HG02884 (cell line): ENCODE measurements at regions not wholly inside any gene's neighbourhood (a gene's known extent, or its start where the extent isn't known, plus 50 kb on each side); places are given as distances from the start of the nearest gene placed in this dataset.

ENCODE experiments used
- ATAC-seq: cut with Tn5 transposase; IDR thresholded peaks from one replicate; pipeline ENCODE4 v1.9.1; 2021; ENCODE audit warnings: mild to moderate bottlenecking, moderate library complexity; ENCODE audit not compliant: unreplicated experiment

DNA sequence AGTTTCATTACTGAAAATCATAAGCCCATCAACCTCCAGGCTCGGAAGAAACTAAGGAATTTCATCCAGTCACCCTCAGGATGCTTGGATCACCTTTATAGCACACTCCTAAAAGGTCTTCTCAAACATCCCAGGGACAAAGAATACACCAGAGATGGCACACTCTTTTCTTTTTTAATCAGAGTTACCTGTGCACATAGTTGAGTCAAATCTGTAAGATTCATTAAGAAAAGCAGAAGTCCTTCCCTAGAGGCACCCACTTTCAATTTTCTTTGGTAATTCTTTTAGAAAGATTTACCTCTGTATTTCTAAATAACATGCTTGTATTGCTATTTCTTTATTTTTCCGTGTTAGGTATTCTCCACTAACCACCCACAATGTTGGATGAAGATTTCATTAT, 50.6 kb upstream of the IL6 start:
- peak; percentile 54 for ATAC-seq

GRCh38 chr7:22675917-22676343, 51.1 kb upstream of the IL6 start:
- no peak for ATAC-seq

GRCh38 chr7:22675421-22675820, 51.6 kb upstream of the IL6 start:
- ATAC-seq = no peak

DNA sequence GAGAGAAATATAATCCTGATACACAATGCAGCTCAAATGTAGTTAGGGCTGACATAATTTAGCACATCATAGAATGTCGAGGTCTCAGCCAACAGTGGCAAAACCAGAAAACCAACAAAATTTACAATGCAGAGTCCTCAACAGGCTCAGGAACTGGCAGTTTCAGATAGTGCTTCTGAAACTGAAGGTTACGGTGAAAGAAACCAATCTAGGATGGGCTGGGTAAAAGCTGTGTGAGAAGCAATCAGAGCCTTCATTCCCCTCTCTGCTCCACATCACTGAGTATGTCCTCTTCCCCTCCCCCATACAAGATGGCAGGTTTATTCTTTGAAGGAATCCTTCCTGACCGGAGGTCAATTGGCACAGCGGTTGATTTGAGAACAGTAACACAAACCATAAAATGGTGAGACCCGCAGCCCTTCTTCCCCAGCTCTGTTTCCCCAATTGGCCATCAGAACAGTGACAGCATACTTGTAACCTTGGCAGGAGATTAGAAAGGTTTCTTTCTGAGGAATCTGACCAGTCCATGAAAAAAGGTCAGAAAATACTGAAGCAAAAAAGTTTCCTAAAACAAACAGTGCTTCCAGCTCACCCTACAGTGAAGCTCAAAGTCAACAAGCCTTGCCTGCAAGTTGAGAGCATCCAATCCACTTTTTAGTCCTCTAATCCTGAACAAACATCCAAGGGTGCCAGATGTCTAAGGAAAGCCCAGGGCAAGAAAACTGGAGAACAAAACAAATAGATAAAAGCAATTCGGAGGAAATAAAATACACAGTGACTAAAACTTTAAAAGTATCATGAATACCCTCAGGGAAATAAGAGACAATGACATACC, 53.9 kb upstream of the IL6 start:
- ATAC-seq = peak; percentile 67

GRCh38 chr7:22671177-22671879, 55.7 kb upstream of the IL6 start:
- ATAC-seq = no peak

DNA sequence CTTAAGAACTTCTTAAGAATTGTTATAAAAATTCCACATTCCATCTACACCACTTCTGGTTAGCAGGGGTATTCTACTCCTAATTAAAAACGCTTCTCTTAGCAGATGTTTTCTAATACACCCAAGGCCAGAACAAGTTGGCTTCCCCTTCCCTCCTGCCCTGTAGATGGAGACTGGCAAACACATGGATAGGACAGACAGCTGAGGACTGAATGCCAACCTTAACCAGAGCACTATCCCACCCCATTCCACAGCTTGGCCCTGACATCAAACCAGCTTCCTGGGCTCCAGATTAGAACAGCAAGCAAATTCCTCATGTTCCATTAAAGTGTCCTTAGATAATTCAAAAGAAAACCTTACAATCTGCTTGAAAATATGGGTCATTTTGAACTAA, 56.6 kb upstream of the IL6 start:
- ATAC-seq = no peak

GRCh38 chr7:22669692-22670421, 57.1 kb upstream of the IL6 start:
- ATAC-seq = no peak

DNA sequence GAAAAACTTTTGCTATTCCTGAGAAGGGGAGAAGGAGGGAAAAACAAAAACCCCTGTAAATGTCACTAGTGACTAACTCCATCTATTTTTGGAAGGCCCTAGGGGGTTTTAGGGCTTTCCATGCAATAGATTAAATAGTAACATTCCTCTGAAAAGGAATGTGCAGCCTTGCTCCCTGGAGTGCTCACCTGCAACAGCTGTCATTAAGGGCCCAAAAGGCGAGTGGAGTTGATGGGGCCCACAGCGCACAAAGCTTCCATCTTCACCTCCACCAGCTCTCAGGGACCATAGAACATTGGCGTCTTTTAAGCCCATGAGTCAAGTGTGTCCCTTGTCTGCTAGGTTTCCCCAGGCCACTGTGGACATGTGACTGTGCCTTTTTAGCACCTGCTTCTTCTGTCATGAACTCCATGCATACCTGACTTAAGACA, 58.0 kb upstream of the IL6 start:
- no peak for ATAC-seq

GRCh38 chr7:22667562-22668239, 59.3 kb upstream of the IL6 start:
- ATAC-seq = no peak

GRCh38 chr7:22667187-22667561, 59.8 kb upstream of the IL6 start:
- ATAC-seq = no peak

DNA sequence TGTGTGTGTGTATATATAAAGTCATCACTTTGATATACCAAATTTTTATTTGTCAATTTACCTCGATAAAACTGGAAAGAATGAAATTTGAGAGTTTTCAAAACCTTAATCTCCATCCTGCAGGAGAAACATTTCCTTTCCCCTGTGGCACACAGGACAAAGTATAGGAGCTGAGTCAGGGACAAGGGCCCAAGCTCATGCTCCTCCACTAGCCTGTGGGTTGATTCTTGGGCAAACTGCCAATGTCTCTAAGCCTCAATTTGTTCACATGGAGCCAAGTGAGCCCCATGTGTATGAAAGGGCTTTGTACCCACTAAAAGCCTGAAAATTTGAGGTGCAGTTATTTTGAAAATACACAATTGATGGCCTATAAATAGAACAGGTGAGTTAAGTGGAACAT, 60.3 kb upstream of the IL6 start:
- ATAC-seq = no peak

DNA sequence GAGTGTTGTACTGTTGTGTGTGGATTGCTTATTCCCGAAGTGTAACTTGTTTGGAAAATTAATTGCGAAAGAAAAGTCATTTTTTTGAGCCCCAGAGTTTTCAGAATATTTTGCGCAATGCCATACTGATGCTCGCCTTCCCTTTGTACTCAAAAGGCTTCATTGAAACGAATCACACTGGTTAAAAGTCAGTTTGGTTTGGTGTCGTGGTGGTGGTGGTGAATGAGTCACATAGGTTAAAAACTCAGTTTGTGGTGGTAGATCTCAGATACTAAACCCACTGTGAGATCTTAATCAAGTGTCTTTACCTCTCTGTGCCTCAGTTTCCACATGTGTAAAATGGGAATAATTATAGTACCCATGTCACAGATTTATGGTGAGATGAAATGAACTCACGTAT, 61.1 kb upstream of the IL6 start:
- no peak for ATAC-seq

GRCh38 chr7:22664988-22665798, 61.8 kb upstream of the IL6 start:
- no peak for ATAC-seq

- no peak for ATAC-seq
Observed at GRCh38 chr7:22663721-22664120, 63.3 kb upstream of the IL6 start.

GRCh38 chr7:22663357-22663718, 63.7 kb upstream of the IL6 start:
- no peak for ATAC-seq

- peak; percentile 66 for ATAC-seq
Observed at GRCh38 chr7:22662556-22663356, 64.2 kb upstream of the IL6 start.

GRCh38 chr7:22662036-22662435, 65.0 kb upstream of the IL6 start:
- ATAC-seq = peak; percentile 44

GRCh38 chr7:22660732-22661131, 66.3 kb upstream of the IL6 start:
- ATAC-seq = no peak

DNA sequence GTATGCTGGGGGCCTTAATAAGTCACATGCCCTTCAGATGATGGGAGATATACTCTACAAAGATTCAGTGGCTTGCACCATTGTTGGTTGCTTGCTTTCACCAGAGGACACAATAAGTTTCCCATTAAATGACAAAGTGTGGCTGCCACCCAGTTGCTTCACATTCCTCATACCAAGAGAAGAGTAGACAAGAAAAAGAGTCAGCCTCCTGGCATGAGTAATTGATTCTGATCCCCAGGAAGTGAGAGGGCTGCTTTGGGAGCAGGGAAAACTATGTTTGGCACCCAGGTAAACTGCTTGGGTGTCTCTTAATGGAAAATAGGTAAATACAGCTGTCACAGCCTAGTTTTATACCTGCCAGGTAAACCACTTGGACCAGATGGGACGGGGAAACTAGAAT, 66.7 kb upstream of the IL6 start:
- no peak for ATAC-seq

DNA sequence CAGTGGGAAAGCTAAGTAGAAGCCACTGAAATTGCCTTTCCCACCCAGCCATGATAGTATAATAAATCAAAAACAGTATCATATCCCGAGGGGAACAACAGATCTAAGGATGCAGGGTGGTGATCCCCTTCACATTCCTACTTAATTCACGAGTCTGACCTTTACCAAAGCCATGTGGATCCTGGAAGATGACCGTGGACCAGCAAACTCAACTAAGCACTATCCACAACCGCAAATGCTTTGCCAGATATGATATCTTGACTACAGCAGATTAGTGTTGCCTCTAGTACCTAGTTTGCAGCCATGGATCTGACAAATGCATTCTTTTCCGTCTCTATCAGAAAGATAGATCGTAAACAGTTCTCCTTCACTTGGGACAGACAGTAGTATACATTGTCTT, 67.3 kb upstream of the IL6 start:
- no peak for ATAC-seq
